Upper lobe of left lung (tissue), 4 donors: ENCODE measurements at regions not wholly inside any gene's neighbourhood (a gene's known extent, or its start where the extent isn't known, plus 50 kb on each side); places are given as distances from the start of the nearest gene placed in this dataset.

Experiments used
- CTCF ChIP-seq, 6 experiments: fragments of 450-650 bp in 4 of 6; fragments of 200-600 bp in 2 of 6; sonication (generic) in 2 of 6; IDR thresholded peaks; one replicate each; pipeline ENCODE4 v1.5.1; 2016 to 2019; ENCODE audit warnings: antibody characterized with exemption in 6 of 6
- POLR2A ChIP-seq, 4 donors: fragments of 450-650 bp; IDR thresholded peaks; one replicate each; pipeline ENCODE4 v1.5.1; 2016 to 2017; ENCODE audit warnings: antibody characterized with exemption in 4 of 4, mild to moderate bottlenecking in 2 of 4
- POLR2AphosphoS5 ChIP-seq, 2 donors: sonication (generic); formaldehyde crosslinking; IDR thresholded peaks; one replicate each; pipeline ENCODE4 v1.5.1; 2017; ENCODE audit warnings: antibody characterized with exemption in 2 of 2

- no peak for TF ChIP-seq CTCF (IDR thresholded peaks at IDR 0.05)
- TF ChIP-seq POLR2A (IDR thresholded peaks at IDR 0.05), result no peak
- TF ChIP-seq POLR2AphosphoS5 (IDR thresholded peaks at IDR 0.05), result no peak
These were observed 66.2 kb downstream of the FOXD1 start for GRCh38 chr5:73382401-73382740.
